PC-9 (cell line): ENCODE measurements at regions not wholly inside any gene's neighbourhood (a gene's known extent, or its start where the extent isn't known, plus 50 kb on each side); places are given as distances from the start of the nearest gene placed in this dataset.

Experiments used
- EZH2 ChIP-seq: fragments of 200-600 bp; sonication (generic); IDR thresholded peaks from 2 replicates; pipeline ENCODE4 v1.8.0; 2017; ENCODE audit warnings: antibody characterized with exemption, low read depth
- TF ChIP-seq, protein P1 (sequence below): fragments of 200-600 bp; sonication (generic); conservative IDR thresholded peaks from 2 replicates; pipeline ENCODE4 v1.6.1; 2017; ENCODE audit warnings: mixed run types, antibody characterized with exemption, mild to moderate bottlenecking, moderate library complexity

DNA sequence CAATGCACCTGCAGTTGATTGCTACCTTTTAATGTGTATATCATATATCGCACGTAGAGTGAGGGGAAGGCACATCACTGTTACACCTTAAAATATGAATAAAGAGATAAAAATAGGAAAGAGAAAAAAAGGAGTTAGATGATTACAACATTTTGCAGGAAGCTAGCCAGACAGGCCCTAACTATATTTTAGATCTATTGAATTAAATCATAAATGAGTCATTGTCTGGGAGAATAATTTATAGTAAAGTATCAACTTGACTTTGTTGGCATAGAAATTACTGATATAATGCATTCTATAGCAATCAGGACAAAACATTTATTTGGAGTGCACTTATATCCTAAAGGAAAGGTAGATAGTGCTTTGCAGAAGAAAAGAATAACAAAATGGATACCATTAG lies 384.9 kb upstream of the NXPH2 start:
- TF ChIP-seq, protein P1, sequence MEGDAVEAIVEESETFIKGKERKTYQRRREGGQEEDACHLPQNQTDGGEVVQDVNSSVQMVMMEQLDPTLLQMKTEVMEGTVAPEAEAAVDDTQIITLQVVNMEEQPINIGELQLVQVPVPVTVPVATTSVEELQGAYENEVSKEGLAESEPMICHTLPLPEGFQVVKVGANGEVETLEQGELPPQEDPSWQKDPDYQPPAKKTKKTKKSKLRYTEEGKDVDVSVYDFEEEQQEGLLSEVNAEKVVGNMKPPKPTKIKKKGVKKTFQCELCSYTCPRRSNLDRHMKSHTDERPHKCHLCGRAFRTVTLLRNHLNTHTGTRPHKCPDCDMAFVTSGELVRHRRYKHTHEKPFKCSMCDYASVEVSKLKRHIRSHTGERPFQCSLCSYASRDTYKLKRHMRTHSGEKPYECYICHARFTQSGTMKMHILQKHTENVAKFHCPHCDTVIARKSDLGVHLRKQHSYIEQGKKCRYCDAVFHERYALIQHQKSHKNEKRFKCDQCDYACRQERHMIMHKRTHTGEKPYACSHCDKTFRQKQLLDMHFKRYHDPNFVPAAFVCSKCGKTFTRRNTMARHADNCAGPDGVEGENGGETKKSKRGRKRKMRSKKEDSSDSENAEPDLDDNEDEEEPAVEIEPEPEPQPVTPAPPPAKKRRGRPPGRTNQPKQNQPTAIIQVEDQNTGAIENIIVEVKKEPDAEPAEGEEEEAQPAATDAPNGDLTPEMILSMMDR = no peak
- no peak for TF ChIP-seq EZH2
